ENCODE measurements at regions not wholly inside any gene's neighbourhood (a gene's known extent, or its start where the extent isn't known, plus 50 kb on each side); places are given as distances from the start of the nearest gene placed in this dataset.

GRCh38 chr2:173713904-173714555 is 251.1 kb downstream of the SP3 start:
- no peak for TF ChIP-seq POLR2AphosphoS2 (conservative IDR thresholded peaks at IDR 0.05; ENCODE audit: low read length)
- no peak for TF ChIP-seq HDAC2 (IDR thresholded peaks at IDR 0.05)
- no peak for TF ChIP-seq CTCF (IDR thresholded peaks at IDR 0.05)
- no peak for TF ChIP-seq BHLHE40 (IDR thresholded peaks at IDR 0.05; ENCODE audit: low read depth, low read length)
- TF ChIP-seq GATA3 (IDR thresholded peaks at IDR 0.05; ENCODE audit: borderline replicate concordance): no peak

Data from A549 (cell line).